Esophagus muscularis mucosa (tissue), 3 donors: ENCODE measurements at regions not wholly inside any gene's neighbourhood (a gene's known extent, or its start where the extent isn't known, plus 50 kb on each side); places are given as distances from the start of the nearest gene placed in this dataset.

Experiments used
- EP300 ChIP-seq: sonication (generic); formaldehyde crosslinking; IDR thresholded peaks from one replicate; pipeline ENCODE4 v1.6.1; 2017; ENCODE audit warnings: antibody characterized with exemption
- POLR2AphosphoS5 ChIP-seq, 2 donors: sonication (generic); formaldehyde crosslinking; IDR thresholded peaks; one replicate each; pipeline ENCODE4 v1.6.1; 2017; ENCODE audit warnings: antibody characterized with exemption in 2 of 2

GRCh38 chr2:176612036-176612435 lies 342.8 kb downstream of the MTX2 start:
- TF ChIP-seq EP300 (no peak), POLR2AphosphoS5 (IDR thresholded peaks at IDR 0.05) (no peak)
